HL-60 (cell line): ENCODE measurements at regions not wholly inside any gene's neighbourhood (a gene's known extent, or its start where the extent isn't known, plus 50 kb on each side); places are given as distances from the start of the nearest gene placed in this dataset.

Experiments
- POLR2AphosphoS5 ChIP-seq: IDR thresholded peaks from 2 replicates; pipeline ENCODE4 v1.6.1; 2012; ENCODE audit warnings: low read depth
- SPI1 ChIP-seq: IDR thresholded peaks from 2 replicates; pipeline ENCODE4 v1.6.1; 2012; ENCODE audit warnings: low read depth, mild to moderate bottlenecking, borderline replicate concordance
- TF ChIP-seq, protein P1 (sequence below): IDR thresholded peaks from one replicate; pipeline ENCODE4 v1.5.1; 2011; ENCODE audit warnings: low read length, control low read depth, inconsistent platforms; ENCODE audit not compliant: insufficient read depth
- TF ChIP-seq, protein P2 (sequence below): IDR thresholded peaks from 2 replicates; pipeline ENCODE4 v1.6.1; 2012; ENCODE audit warnings: low read depth; ENCODE audit not compliant: insufficient replicate concordance

DNA sequence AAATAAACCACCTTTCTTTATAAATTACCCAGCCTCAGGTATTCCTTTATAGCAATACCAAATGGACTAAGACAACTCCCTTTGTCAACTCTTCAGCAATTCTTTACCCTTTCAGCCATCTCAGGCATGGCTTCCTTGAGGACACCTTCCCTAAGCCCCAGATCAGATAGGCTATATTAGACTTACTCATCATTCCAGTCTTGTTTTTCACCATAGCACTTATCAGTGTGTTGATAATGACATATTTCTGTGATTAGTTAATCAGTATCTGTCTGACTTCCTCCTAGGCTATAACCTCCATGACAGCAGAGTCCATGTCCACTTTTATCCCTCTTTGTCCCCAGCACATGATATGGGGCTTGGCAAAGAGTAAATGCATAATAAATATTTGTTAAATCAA is 238.1 kb downstream of the ACTL7B start:
- TF ChIP-seq, protein P1, sequence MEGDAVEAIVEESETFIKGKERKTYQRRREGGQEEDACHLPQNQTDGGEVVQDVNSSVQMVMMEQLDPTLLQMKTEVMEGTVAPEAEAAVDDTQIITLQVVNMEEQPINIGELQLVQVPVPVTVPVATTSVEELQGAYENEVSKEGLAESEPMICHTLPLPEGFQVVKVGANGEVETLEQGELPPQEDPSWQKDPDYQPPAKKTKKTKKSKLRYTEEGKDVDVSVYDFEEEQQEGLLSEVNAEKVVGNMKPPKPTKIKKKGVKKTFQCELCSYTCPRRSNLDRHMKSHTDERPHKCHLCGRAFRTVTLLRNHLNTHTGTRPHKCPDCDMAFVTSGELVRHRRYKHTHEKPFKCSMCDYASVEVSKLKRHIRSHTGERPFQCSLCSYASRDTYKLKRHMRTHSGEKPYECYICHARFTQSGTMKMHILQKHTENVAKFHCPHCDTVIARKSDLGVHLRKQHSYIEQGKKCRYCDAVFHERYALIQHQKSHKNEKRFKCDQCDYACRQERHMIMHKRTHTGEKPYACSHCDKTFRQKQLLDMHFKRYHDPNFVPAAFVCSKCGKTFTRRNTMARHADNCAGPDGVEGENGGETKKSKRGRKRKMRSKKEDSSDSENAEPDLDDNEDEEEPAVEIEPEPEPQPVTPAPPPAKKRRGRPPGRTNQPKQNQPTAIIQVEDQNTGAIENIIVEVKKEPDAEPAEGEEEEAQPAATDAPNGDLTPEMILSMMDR, result no peak
- TF ChIP-seq, protein P2, sequence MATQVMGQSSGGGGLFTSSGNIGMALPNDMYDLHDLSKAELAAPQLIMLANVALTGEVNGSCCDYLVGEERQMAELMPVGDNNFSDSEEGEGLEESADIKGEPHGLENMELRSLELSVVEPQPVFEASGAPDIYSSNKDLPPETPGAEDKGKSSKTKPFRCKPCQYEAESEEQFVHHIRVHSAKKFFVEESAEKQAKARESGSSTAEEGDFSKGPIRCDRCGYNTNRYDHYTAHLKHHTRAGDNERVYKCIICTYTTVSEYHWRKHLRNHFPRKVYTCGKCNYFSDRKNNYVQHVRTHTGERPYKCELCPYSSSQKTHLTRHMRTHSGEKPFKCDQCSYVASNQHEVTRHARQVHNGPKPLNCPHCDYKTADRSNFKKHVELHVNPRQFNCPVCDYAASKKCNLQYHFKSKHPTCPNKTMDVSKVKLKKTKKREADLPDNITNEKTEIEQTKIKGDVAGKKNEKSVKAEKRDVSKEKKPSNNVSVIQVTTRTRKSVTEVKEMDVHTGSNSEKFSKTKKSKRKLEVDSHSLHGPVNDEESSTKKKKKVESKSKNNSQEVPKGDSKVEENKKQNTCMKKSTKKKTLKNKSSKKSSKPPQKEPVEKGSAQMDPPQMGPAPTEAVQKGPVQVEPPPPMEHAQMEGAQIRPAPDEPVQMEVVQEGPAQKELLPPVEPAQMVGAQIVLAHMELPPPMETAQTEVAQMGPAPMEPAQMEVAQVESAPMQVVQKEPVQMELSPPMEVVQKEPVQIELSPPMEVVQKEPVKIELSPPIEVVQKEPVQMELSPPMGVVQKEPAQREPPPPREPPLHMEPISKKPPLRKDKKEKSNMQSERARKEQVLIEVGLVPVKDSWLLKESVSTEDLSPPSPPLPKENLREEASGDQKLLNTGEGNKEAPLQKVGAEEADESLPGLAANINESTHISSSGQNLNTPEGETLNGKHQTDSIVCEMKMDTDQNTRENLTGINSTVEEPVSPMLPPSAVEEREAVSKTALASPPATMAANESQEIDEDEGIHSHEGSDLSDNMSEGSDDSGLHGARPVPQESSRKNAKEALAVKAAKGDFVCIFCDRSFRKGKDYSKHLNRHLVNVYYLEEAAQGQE, result no peak
- TF ChIP-seq POLR2AphosphoS5 (no peak), SPI1 (no peak)
